GM10266 (cell line): ENCODE measurements at regions not wholly inside any gene's neighbourhood (a gene's known extent, or its start where the extent isn't known, plus 50 kb on each side); places are given as distances from the start of the nearest gene placed in this dataset.

ENCODE experiments used
- DNase-seq: peaks from one replicate; pipeline ENCODE4 v3.0.0; 2012; ENCODE audit errors: extremely low spot score
- CTCF ChIP-seq: IDR thresholded peaks from 2 replicates; pipeline ENCODE4 v1.5.1; 2012; ENCODE audit warnings: mild to moderate bottlenecking, low read depth; ENCODE audit not compliant: control insufficient read depth, insufficient read depth; ENCODE audit errors: missing control alignments

- no peak for DNase-seq
- TF ChIP-seq CTCF: no peak
These were observed 113.7 kb upstream of the SMAD3 start for GRCh38 chr15:66951531-66952320.

- DNase-seq: no peak
These were observed 112.5 kb upstream of the SMAD3 start for GRCh38 chr15:66952756-66953522.

GRCh38 chr15:66953523-66954229 lies 111.7 kb upstream of the SMAD3 start:
- TF ChIP-seq CTCF: no peak

More at GRCh38 chr15:66952756-66953522, 112.5 kb upstream of the SMAD3 start:
- TF ChIP-seq CTCF: no peak

GRCh38 chr15:66954601-66955000 lies 110.8 kb upstream of the SMAD3 start:
- no peak for DNase-seq
- no peak for TF ChIP-seq CTCF

More at GRCh38 chr15:66953523-66954229, 111.7 kb upstream of the SMAD3 start:
- no peak for DNase-seq

- no peak for DNase-seq
- no peak for TF ChIP-seq CTCF
These were observed 110.3 kb upstream of the SMAD3 start for GRCh38 chr15:66955001-66955516.

- no peak for DNase-seq
- no peak for TF ChIP-seq CTCF
These were observed 109.4 kb upstream of the SMAD3 start for GRCh38 chr15:66955871-66956585.
